Loucy (cell line): ENCODE measurements at regions not wholly inside any gene's neighbourhood (a gene's known extent, or its start where the extent isn't known, plus 50 kb on each side); places are given as distances from the start of the nearest gene placed in this dataset.

Source experiments
- H2AFZ ChIP-seq: fragments of 200-600 bp; sonication (generic); 2 replicates; pipeline ENCODE4 v1.6.0; 2016; ENCODE audit warnings: antibody characterized with exemption, mild to moderate bottlenecking, low read length, moderate library complexity
- H3F3A ChIP-seq: fragments of 200-600 bp; 2 replicates; pipeline ENCODE4 v1.6.0; 2016; ENCODE audit warnings: antibody characterized with exemption, low read depth, mild to moderate bottlenecking
- H3K27me3 ChIP-seq: fragments of 200-600 bp; sonication (generic); 2 replicates; pipeline ENCODE4 v1.6.1; 2014; ENCODE audit warnings: low read length, mild to moderate bottlenecking; ENCODE audit not compliant: insufficient read depth, poor library complexity, severe bottlenecking
- H3K36me3 ChIP-seq: fragments of 200-600 bp; sonication (generic); 2 replicates; pipeline ENCODE4 v1.6.1; 2016; ENCODE audit warnings: low read length; ENCODE audit not compliant: insufficient read depth
- H3K4me1 ChIP-seq: fragments of 200-600 bp; sonication (generic); 2 replicates; pipeline ENCODE4 v1.5.1; 2014; ENCODE audit warnings: low read length, mild to moderate bottlenecking; ENCODE audit not compliant: insufficient read depth, poor library complexity, severe bottlenecking
- H3K4me2 ChIP-seq: fragments of 200-600 bp; sonication (generic); 2 replicates; pipeline ENCODE4 v1.6.0; 2014; ENCODE audit warnings: antibody characterized with exemption, low read length, low read depth, mild to moderate bottlenecking; ENCODE audit not compliant: poor library complexity, severe bottlenecking
- H3K4me3 ChIP-seq: fragments of 200-600 bp; sonication (generic); 2 replicates; pipeline ENCODE4 v1.5.1; 2014; ENCODE audit warnings: low read length, mild to moderate bottlenecking, mixed read lengths; ENCODE audit not compliant: poor library complexity, severe bottlenecking
- H3K79me2 ChIP-seq: fragments of 200-600 bp; sonication (generic); 2 replicates; pipeline ENCODE4 v1.6.1; 2014; ENCODE audit warnings: low read length; ENCODE audit not compliant: insufficient read depth
- H3K9ac ChIP-seq: fragments of 200-600 bp; sonication (generic); 2 replicates; pipeline ENCODE4 v1.6.0; 2014; ENCODE audit warnings: mild to moderate bottlenecking, low read depth, low read length, moderate library complexity; ENCODE audit not compliant: poor library complexity, severe bottlenecking
- H3K9me2 ChIP-seq: fragments of 200-600 bp; sonication (generic); replicated peaks from 2 replicates; pipeline ENCODE4 v1.6.1; 2016; ENCODE audit warnings: low read depth, low read length, mixed read lengths
- H3K9me3 ChIP-seq: fragments of 200-600 bp; sonication (generic); 2 replicates; pipeline ENCODE4 v1.6.1; 2014; ENCODE audit warnings: mild to moderate bottlenecking, antibody characterized with exemption, low read length, low read depth; ENCODE audit not compliant: insufficient read depth
- H4K20me1 ChIP-seq: fragments of 200-600 bp; sonication (generic); 2 replicates; pipeline ENCODE4 v1.6.0; 2014; ENCODE audit warnings: antibody characterized with exemption, low read length, mild to moderate bottlenecking; ENCODE audit not compliant: insufficient read depth, poor library complexity, severe bottlenecking
- CTCF ChIP-seq: fragments of 200-600 bp; sonication (generic); conservative IDR thresholded peaks from 2 replicates; pipeline ENCODE4 v1.5.1; 2014; ENCODE audit warnings: mild to moderate bottlenecking, antibody characterized with exemption, low read length
- EZH2phosphoT487 ChIP-seq: fragments of 200-600 bp; IDR thresholded peaks from 2 replicates; pipeline ENCODE4 v1.6.1; 2018; ENCODE audit warnings: antibody characterized with exemption, mild to moderate bottlenecking, moderate library complexity, borderline replicate concordance

GRCh38 chr2:37425408-37425807, 81.0 kb downstream of the QPCT start:
- Histone ChIP-seq H3F3A (no peaks in the 10 kb centered on the region), H3K9me2 (no peaks in the 10 kb centered on the region), H3K27me3 (no peaks in the 10 kb centered on the region), H3K79me2 (no peaks in the 10 kb centered on the region), H4K20me1 (no peaks in the 10 kb centered on the region), H3K36me3 (no peaks in the 10 kb centered on the region), H3K9me3 (no peaks in the 10 kb centered on the region), H3K9ac (no peak overlapping the region), H3K4me3 (no peak overlapping the region), H3K4me2 (no peak overlapping the region), H2AFZ (no peak overlapping the region), H3K4me1 (no peaks in the 10 kb centered on the region)
- TF ChIP-seq EZH2phosphoT487 (no peak), CTCF (no peak)

- no peaks in the 10 kb centered on the region for H3K9me2 ChIP-seq
- no peak overlapping the region for H2AFZ ChIP-seq
- H3K9ac ChIP-seq = no peak overlapping the region
- no peaks in the 10 kb centered on the region for H3K9me3 ChIP-seq
- H3K4me2 ChIP-seq = no peak overlapping the region
- no peaks in the 10 kb centered on the region for H3K79me2 ChIP-seq
- H3K4me1 ChIP-seq = no peaks in the 10 kb centered on the region
- no peaks in the 10 kb centered on the region for H3K27me3 ChIP-seq
- no peaks in the 10 kb centered on the region for H4K20me1 ChIP-seq
- no peaks in the 10 kb centered on the region for H3K36me3 ChIP-seq
- no peak overlapping the region for H3K4me3 ChIP-seq
- TF ChIP-seq CTCF (no peak), EZH2phosphoT487 (no peak)
- H3F3A ChIP-seq = no peaks in the 10 kb centered on the region
Observed at GRCh38 chr2:37427241-37427640, 82.8 kb downstream of the QPCT start.

DNA sequence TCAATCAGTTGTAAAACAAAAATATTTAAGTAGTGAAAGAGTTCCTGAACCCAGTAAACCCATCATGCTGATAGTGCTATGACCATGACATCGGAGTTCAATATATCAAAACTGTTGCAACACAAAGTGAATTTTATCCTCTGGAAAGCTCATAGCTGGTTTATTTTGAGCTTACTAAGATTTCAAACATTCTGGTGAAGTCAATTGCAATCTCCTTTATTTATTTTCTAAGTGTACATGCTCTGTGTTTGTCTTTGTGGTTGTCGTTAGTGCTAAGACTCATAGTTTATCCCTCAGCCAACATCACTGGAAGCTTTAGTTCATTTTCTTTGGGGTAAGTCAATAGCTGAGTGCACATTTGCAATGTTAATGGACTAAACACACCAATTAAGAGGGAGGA, 91.9 kb downstream of the QPCT start:
- TF ChIP-seq CTCF (no peak), EZH2phosphoT487 (no peak)
- no peaks in the 10 kb centered on the region for H3K27me3 ChIP-seq

More for the DNA sequence above, 91.9 kb downstream of the QPCT start:
- no peak overlapping the region for H3K9ac ChIP-seq
- H2AFZ ChIP-seq = no peak overlapping the region
- H3K36me3 ChIP-seq = no peaks in the 10 kb centered on the region
- H3K4me1 ChIP-seq = no peaks in the 10 kb centered on the region
- no peaks in the 10 kb centered on the region for H3K9me2 ChIP-seq
- H3K4me2 ChIP-seq = no peak overlapping the region
- H3K9me3 ChIP-seq = 0 out of 2 replicates have a peak, but pooled peaks cover 3% of the 10 kb centered on the region
- H4K20me1 ChIP-seq = no peaks in the 10 kb centered on the region
- H3K4me3 ChIP-seq = no peak overlapping the region
- H3F3A ChIP-seq = no peaks in the 10 kb centered on the region
- H3K79me2 ChIP-seq = no peaks in the 10 kb centered on the region
